NCI-H2107 treated with DMSO at 0.1 percent for 48 hours (cell line): ENCODE measurements at regions not wholly inside any gene's neighbourhood (a gene's known extent, or its start where the extent isn't known, plus 50 kb on each side); places are given as distances from the start of the nearest gene placed in this dataset.
"Not testable (repeated sequence)": the region's sequence is repeated elsewhere in the genome, so short reads cannot be mapped to it uniquely, and the experiment has no call there.

ENCODE experiments used
- DNase-seq: peaks from one replicate; lab custom pipeline; 2025; ENCODE audit not compliant: unreplicated experiment; lab: John Stamatoyannopoulos, UW

DNA sequence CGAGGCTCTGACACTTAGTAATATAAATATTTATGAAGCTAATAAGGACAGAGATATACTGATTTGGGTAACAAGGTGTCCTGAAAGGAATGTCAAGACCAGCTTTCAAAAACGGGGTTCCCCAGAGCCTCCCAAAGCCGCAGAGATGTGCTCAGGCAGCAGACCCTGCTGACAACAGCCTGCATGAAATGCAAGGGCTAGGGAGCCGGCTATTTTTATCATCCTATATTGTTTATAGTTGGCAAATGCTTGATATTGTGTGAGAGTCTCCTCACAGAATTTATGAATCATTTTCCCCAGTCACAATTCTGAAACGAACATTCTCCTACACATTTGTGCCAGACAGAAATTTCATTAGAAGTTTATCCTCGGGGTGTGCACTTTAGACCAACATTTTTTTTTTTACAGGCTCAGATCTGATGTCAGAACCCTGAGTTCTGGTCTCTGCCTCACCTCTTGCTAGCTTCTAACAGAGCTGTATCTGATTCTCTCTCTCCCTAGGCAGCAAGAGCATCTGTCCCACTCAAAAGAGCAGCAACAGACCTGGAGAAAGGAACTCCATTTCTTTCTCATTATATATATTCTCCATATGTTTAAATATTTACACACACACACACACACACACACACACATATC lies 302.3 kb upstream of the PLD5 start:
- no peak for DNase-seq

DNA sequence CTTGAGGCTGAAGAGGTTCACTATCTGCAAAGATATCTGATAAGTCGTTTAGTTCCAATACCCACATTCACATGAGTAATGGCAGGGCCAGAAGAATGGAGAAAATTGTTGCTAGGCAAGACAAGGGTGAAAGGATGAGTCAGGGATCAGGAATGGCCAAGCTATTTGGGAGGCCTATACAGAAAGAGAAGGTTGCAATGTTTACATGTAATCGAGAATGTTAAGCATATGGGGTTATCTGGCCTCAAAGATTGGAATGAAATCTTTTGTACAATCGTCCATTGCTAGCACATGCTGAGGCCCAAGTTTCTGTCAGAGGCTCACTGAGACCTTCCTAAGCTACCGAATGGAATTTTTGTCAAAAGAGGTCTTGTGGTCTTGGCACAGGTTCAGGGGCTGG lies 299.9 kb upstream of the PLD5 start:
- DNase-seq = no peak

DNA sequence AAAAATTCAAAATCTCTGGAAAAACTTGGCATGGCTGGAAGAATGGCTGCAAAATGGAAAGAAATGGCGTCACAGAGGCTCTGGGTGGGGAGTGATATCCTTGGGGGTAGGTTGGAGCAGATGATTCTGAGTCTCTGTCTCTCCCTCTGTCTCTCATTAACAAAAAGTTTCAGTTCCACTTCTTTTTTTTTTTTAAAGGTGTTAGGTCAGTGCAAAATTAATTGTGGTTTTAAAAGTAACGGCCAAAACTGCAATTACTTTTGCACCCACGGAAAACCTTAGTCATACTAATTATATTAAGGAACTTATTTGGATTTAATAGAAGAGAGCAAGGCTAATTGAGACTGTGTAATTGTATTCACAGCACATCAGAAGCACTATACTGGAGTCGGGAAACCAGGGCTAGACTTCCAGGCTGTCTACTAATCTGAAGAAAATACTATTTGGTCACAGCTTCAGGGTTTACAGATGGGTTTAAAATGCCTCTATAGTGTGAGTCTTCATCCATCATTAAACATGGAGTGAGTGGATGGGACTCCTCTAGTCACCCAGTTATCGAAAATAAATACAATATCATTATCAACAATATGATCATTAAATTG lies 289.1 kb upstream of the PLD5 start:
- DNase-seq = no peak

DNA sequence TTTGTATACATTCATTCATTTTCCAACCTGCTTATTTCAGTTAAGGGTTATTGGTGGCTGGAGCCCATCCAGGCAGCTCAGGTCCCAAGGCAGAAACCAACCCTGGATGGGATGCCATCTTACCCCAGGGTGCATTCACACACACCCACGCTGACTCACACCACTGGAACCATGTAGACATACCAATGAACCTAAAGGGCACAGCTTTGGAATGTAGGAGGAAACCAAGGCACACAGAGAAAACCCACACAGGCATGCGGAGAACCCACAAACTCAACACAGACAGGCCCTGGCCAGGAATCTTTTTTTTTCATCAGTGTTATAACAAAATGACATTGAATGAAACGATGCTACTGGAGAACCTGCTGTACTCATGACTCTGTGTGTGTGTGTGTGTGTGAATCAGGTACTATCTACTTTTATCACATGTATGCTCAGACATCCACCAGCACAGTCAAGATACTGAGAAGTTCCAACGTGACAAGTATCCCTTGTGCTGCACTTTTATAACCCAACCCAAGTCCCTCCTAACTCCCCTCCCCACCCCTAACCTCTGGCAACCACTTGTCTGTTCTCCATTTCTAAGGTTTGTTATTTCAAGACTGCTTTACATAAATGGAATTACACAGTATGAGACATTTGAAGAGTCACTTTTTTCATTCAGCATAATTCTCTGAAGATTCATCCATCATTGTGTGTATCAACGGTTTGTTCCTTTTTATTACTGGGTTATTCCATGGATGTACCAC lies 286.8 kb upstream of the PLD5 start:
- no peak for DNase-seq

DNA sequence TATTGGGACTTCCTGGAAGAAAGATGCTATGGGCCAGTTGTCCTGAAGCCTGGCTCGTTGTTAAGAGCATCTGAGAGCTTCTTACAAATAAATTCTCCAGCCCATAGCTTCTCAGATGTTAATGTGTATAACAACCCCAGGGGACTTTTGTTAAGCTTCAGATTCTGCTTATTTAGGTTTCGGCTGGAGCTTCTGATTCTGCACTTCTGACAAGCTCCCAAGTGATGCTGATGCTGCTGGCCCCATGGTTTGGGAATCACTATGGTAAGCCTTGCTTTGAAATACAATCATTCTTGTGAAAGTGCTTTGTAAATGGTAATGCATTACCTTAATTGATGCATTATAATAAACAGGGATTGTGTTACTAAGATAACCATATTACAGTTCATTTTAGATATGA lies 281.8 kb upstream of the PLD5 start:
- no peak for DNase-seq

DNA sequence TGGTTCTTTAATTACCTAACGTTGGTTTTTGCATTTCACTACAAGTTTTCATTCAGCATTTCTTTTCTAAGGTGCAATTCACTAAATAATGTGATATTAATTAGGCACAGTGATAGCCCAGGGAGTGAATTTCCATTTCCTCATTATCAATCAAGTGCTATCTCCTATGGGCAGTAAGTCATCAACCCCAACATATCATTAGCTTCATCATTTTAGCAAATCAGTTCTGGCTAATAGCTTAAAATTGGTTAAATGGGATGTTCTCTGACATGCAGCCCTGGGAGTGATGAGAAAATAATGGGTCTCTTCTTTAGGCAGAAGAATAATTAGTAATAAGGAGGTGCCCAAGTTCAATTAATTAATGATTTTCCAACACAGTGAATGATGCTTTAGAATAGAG lies 280.9 kb upstream of the PLD5 start:
- not testable (repeated sequence) for DNase-seq

DNA sequence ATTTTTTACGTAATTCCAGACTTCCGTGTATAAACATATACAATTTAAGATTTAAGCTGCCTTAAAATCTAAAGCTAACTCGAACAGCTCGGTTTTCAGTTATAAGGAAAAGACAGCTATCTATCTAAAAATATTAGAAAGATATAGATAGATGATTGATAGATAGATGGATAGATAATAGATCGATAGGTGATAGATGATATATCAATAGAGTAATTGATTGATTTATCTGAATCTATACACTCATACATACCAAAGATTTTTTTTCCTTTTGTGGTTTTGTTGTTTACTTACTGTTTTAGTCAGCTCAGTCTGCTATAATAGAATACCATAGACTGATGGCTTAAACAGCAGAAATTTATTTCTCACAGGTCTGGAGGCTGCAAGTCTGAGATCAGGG lies 278.5 kb upstream of the PLD5 start:
- no peak for DNase-seq

DNA sequence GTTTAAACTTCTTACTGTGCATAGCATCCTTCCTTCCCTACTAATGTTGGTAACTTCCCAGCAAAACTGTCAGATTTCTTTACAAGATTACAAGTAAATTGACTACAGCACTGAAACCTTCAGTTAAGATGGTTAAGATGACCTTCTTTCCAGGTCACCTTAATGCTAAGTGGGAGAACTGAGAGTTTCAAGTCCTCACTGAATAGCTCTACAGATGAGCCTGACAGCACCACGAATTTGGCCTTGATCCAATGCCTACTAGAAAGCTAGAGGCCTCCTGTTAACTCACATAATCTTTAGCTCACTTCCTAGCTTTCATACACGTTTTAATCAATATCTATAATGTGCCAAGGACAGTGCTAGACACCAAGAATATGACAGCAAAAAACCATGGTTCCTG lies 276.0 kb upstream of the PLD5 start:
- no peak for DNase-seq

DNA sequence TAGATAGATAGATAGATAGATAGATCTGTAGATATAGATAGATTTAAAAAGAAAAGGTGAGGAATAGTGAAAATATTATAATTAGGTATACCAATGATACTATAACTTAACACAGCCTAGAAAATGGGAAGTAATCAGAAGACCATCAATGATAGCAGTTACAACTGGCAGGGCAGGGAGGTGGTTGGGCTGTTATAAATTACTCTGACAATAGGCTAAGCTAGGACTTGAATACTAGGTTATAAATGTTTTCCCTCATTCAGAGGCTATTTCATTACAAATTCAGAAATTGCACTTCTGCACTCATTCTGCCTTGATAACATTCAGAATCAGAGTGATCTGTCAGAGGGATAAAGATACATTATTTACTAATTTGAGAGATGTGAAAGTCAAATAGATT lies 273.4 kb upstream of the PLD5 start:
- no peak for DNase-seq

DNA sequence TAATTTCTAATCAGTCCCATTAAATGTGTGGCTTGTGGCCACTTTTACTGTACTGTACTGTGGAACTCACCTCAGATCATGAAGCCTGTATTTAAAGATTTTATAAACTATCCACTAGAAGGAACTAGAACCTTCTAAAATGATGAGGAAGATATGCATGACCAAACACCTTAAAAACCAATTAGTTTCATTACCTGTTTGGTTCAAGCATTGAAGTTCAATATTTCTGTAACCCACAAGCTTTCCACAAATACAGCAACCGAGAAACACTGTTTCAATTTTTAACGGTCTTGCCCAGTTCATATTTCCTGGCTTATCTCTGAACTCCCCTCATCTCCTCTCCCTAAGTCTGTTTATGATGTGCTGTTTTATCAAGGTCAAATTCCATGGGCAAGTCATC lies 264.3 kb upstream of the PLD5 start:
- DNase-seq = no peak

DNA sequence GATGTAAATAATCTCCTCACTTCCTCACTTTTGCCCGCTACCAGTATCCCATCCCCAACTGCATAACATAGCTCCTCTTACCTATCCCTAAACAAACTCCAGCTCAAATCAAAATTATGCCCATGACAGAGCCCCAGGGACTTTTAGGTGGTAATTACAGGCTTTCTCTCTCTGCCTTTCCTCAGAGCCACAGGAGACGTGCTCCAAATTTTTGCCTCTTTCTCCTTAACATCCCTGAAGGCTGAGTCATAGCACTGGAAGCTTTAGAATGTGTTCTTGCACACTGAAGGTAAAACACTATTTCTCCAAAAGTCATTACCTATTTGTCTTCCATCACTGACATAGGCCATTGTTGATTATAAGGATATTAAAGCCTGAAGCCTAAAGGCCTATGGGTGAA lies 263.5 kb upstream of the PLD5 start:
- no peak for DNase-seq

DNA sequence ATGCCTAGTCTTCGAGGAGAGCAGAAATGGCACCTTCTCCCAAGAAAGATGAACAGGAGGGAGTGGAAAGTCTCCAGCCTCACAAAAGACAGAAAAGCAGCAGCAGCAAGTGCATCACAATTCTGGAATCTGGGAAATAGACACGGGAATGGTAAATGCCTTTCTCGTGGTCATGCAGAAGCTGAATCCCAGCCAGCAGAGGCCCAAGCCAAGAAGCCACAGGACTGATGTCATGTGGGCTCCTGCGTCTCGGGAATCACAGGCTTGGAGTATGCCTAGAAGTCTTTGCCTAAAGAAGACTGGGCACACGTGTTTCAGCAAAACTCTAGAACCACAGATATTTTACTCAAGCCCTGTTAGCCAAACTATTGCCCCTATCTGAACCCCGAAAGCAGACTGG lies 260.3 kb upstream of the PLD5 start:
- no peak for DNase-seq

DNA sequence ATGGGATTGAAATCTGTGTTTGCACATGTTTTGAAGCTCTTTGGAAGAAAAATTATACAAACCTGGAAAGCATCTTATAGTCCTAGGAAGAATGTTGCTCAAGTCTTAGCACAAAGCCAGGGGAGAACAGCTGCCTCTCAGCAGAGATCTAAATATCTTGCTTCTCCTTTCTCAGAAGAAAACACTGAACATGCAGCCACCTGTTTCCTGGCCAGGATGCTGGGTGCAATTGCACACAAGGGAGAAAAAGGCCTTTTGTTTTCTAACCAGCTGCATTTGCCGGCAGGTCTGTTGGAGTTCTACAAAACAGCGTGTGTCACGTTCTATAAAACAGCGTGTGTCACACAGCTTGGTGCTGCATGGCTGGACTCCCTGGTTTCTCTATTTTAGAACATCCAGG lies 259.6 kb upstream of the PLD5 start:
- peak; percentile 88 for DNase-seq

DNA sequence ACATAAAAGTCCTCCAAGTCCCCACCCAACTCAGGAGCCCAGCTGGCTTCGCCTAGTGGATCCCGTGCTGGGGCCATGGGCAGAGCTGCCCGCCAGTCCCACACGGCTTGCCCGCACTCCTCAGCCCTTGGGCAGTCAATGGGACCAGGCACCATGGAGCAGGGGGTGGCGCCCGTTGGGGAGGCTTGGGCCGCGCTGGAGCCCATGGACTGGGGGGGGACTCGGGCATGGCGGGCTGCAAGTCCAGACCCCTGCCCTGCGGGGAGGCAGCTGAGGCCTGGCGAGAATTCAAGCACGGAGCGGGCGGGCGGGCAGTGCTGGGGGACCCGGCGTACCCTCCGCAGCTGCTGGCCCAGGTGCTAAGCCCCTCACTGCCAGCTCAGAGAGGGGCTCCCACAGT lies 249.8 kb upstream of the PLD5 start:
- no peak for DNase-seq

DNA sequence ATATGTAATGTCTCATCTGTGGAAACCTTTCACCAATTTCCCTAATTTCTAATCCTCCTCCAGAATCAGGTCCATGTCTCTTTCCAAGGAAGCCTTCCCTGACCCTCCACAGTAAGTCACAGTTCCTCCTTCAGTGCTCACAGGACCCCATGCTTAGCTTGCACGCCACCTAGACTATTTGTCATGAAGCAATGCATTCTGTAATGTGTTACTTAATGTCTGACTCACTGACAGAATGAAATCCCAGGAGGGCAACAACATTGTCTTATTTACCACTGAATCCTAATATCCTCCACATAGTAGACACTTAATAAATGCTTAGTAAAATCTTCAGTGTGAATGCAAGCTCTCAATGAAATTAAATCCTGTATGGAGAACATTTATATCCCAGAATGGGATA lies 245.9 kb upstream of the PLD5 start:
- no peak for DNase-seq

DNA sequence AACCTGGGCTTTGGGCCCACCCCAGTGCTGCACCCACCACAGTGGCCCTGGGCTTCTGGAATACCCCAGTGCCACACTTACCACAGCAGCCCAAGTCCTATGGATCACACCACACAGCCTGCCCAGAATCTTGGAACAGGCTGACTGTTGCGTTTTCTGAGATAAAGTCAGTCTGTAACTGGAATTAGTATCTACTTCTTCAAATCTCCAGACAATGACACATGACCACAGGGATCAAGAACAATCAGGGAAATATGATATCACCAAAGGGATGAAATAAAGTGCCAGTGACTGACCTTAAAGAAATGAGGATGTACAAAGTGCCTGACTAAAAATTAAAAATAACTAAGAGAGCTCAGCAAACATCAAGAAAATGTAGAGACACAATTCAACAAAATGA lies 239.7 kb upstream of the PLD5 start:
- DNase-seq = no peak

DNA sequence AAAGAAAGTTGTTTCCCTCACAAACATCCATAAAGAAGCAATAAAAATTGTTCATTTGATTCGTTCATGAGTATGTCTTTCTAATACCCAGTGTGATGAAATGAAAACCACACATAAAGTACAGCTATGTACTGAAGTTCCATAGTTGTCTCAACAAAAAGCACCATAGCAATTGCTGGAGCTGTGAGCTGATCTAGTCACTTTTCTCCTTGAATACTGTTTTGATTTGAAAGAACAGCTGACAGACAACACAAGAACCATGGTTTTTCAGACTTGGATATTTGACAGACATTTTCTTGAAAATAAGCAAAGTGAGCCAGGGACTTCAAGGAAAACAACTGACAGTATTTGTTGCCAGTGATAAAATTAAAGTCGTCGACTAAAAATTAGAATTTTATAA lies 237.1 kb upstream of the PLD5 start:
- no peak for DNase-seq

DNA sequence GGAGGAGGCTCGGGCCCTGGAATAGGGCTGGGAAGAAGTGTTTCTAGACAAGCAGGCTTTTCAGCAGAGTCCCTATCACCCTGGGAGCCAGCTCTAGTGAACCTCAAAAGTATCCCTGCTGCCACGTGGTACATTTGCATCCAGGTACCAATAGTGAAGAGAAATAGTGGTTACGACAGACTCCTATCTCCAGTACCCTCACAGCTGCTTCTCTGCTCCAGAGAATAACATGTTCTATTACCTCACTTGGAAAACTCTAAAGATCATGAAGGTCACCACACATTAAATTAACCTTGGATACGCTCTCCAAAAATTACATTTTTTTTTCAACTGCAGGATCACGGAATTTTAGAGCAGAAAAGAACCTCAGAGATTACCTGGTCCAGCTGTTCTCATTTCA lies 230.4 kb upstream of the PLD5 start:
- DNase-seq = no peak

DNA sequence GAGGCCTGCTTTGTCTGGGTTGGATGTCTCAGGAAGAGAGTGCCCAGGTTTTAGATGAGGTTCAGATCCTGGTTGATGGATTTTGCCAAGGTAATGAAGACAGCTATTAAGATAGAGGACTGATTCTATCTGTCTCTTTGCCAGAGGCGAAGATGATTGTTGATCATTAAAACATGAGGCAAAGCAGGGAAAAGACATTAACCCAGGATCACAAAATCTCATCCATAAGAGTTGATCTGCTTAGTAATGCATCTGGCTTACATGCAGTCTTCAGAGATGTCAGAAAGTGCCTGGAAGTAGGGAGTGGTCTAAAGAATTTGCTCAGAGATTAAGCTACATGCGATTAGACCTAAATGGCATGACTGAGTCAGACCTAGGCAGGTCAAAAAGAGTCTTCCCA lies 229.6 kb upstream of the PLD5 start:
- no peak for DNase-seq

DNA sequence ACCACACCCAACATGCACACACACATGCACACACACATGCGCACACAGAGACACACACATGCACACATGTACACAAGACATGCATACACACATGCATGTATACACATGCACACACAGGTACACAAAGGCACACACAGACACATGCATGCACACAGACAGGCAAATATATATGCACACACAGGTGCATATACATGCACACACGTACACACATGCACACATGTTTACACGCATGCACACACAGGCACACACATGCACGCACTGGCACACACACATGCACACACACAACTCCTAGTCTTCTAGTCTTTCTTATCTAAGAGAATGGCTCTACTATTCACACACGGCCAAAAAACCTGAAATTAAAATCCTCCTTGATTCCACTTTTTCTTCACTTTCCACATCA lies 222.7 kb upstream of the PLD5 start:
- DNase-seq = no peak

DNA sequence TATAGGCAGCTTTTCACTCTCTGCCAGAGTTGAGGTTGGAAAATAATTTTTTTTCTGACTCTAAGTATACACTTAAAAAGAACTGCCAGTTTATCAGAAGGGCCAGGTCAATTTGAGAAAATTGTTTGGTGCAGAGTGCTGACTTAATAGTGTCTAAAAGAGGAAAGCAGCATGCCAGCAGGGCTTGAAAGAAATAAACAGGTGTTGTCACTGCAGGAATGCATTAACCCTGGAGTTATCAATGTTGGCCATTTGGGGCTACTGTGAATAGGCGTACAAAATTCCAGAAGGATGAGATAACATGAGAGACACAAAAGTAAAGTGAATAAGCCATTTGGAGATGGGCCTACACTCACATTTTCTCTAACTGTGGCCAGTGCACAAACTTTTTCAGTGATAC lies 220.6 kb upstream of the PLD5 start:
- DNase-seq = no peak

DNA sequence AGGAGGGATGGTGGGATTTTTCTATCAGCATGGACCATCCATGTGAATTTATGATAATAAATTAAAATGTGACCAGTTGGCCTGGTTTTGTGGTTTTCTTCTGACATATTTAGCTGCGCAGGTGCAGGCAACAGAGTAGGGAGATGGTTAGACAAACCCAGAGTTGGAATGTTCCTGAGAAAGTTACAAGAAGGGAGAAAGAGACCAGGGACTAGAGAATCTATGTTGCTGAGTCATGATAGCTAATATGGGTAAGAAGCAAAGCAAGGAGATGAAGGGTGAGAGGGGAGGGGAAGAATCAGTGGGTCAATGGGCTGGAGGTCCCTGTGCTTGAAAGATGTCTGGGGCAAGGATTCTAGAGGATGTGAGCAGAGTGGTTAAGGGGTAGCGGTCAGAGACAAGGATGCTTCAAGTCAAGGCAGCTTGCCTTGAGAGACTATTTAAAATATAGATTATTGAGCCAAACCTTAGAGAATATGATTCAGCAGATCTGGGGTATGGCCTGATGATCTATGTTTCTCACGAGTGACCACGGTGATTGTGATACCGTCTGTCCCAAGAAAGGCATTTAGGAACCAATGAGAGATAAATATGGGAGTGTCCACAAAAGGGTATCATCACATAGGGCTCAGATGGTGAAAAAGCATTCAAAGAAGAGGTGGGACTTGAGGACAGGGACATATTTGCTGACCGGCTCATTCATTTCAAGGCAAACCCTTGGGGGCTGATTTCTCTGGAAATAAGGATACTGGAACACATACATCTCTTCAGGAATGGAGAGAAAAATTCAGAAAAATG lies 219.7 kb upstream of the PLD5 start:
- no peak for DNase-seq
